Stimulated activated CD8-positive, alpha-beta memory T cell treated with anti-CD3 and anti-CD28 coated beads, Interleukin-7, amount 100 ng/mL, for 48 hours (primary cell): ENCODE measurements at regions not wholly inside any gene's neighbourhood (a gene's known extent, or its start where the extent isn't known, plus 50 kb on each side); places are given as distances from the start of the nearest gene placed in this dataset.
"Not testable (repeated sequence)": the region's sequence is repeated elsewhere in the genome, so short reads cannot be mapped to it uniquely, and the experiment has no call there.

Experiments used
- DNase-seq, 2 donors: peaks; one replicate each; pipeline ENCODE4 v3.0.0-alpha.2; 2020; ENCODE audit warnings: low read depth in 1 of 2; ENCODE audit errors: extremely low read depth in 1 of 2

- no peak for DNase-seq
These were observed 191.5 kb downstream of the ERCC6L2 start for GRCh38 chr9:96067004-96067403.

- no peak for DNase-seq
These were observed 190.2 kb downstream of the ERCC6L2 start for GRCh38 chr9:96065482-96066251.

- DNase-seq: no peak
These were observed 189.5 kb downstream of the ERCC6L2 start for GRCh38 chr9:96064826-96065481.

GRCh38 chr9:96062854-96063253, 187.4 kb downstream of the ERCC6L2 start:
- no peak for DNase-seq

GRCh38 chr9:96062031-96062430, 186.5 kb downstream of the ERCC6L2 start:
- no peak for DNase-seq

GRCh38 chr9:96061293-96061987, 185.9 kb downstream of the ERCC6L2 start:
- peak in 1 of 2 donors; percentile 18 for DNase-seq

GRCh38 chr9:96058218-96058617, 182.7 kb downstream of the ERCC6L2 start:
- DNase-seq: no peak

- peak in 1 of 2 donors; percentile 8 for DNase-seq
These were observed 181.7 kb downstream of the ERCC6L2 start for GRCh38 chr9:96057155-96057554.

GRCh38 chr9:96056226-96056625, 180.7 kb downstream of the ERCC6L2 start:
- no peak for DNase-seq

- not testable (repeated sequence) for DNase-seq
These were observed 178.8 kb downstream of the ERCC6L2 start for GRCh38 chr9:96054248-96054647.

- DNase-seq: no peak
These were observed 177.2 kb downstream of the ERCC6L2 start for GRCh38 chr9:96052686-96053085.

- no peak for DNase-seq
These were observed 175.9 kb downstream of the ERCC6L2 start for GRCh38 chr9:96051423-96051822.

- DNase-seq: no peak
These were observed 175.3 kb downstream of the ERCC6L2 start for GRCh38 chr9:96050861-96051155.

- DNase-seq: no peak
These were observed 174.8 kb downstream of the ERCC6L2 start for GRCh38 chr9:96050048-96050860.

- DNase-seq: no peak
These were observed 173.7 kb downstream of the ERCC6L2 start for GRCh38 chr9:96048956-96049831.

GRCh38 chr9:96048104-96048955, 172.8 kb downstream of the ERCC6L2 start:
- peak in 1 of 2 donors; percentile 30 for DNase-seq

GRCh38 chr9:96047741-96048103, 172.2 kb downstream of the ERCC6L2 start:
- no peak for DNase-seq

- DNase-seq: no peak
These were observed 171.7 kb downstream of the ERCC6L2 start for GRCh38 chr9:96047116-96047639.

GRCh38 chr9:96045811-96046210, 170.3 kb downstream of the ERCC6L2 start:
- no peak for DNase-seq
